ENCODE measurements at regions not wholly inside any gene's neighbourhood (a gene's known extent, or its start where the extent isn't known, plus 50 kb on each side); places are given as distances from the start of the nearest gene placed in this dataset.

DNA sequence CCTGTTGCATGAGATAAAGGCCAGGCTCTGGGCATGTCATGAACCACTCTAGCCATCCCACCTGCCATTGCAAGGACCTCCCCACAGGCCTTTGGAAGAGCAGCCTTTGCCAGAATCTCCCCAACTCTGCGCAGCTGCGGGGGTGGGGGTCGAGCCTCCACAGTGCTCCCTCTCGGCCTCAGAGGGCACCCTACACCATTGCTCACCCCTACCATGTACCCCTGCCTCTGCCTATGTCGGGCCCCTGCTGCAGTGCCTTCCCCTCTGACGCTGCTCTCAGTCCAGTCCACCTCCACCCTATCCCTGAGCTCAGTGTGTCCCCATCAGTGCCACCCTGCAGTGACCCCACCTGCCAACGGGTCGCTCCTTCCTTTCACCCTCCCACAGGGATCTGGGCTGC, 679.7 kb upstream of the RAB6C start:
- DNase-seq = no peak

- DNase-seq = no peak
Observed at GRCh38 chr2:129300456-129300855, 679.0 kb upstream of the RAB6C start.

GRCh38 chr2:129301431-129301913, 678.0 kb upstream of the RAB6C start:
- no peak for DNase-seq

DNA sequence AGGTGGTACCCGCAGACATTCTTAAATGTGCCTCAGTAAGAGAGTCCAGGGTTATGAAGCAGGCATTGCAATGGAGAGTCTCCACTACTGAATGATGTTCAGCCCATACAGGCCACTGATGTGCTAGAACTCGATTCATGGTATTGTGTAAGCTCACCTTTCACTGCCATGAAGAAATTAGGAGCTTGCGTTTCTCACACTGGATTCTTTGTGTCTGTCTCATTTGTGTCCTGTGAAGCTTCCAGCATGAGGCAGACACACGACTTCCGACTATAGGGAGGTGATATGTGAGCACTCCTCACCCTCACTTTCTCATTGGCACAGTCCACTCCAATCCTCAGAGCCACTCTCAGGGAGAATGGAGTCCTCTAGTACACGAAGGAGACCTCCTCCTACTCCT, 677.4 kb upstream of the RAB6C start:
- no peak for DNase-seq

- DNase-seq = no peak
Observed at GRCh38 chr2:129302561-129303183, 676.8 kb upstream of the RAB6C start.

- no peak for DNase-seq
Observed at GRCh38 chr2:129314120-129314519, 665.3 kb upstream of the RAB6C start.

GRCh38 chr2:129318581-129319421, 660.7 kb upstream of the RAB6C start:
- DNase-seq = no peak

- DNase-seq = no peak
Observed at GRCh38 chr2:129319422-129319717, 660.1 kb upstream of the RAB6C start.

GRCh38 chr2:129320288-129320687, 659.2 kb upstream of the RAB6C start:
- DNase-seq = no peak

DNA sequence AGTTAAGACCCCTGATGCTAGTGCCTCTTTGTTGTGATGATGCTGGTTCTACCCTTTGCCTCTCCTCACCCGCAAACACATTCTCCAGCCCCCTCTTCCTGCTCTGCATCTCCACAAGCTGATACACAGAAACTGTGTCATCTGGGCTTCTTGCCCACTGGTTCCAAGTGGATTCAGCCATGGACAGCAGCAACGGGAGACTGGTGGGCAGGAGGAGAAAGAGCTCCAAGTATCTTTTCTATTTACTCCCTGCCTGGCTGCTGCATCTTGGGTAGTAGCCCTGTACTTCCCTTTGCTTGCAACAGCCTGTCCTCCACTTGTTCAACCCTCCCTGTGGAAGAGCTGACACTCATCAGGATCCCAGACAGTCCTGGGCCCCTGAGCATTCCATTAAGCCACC, 655.1 kb upstream of the RAB6C start:
- no peak for DNase-seq

- no peak for DNase-seq
Observed at GRCh38 chr2:129325151-129325550, 654.3 kb upstream of the RAB6C start.

DNA sequence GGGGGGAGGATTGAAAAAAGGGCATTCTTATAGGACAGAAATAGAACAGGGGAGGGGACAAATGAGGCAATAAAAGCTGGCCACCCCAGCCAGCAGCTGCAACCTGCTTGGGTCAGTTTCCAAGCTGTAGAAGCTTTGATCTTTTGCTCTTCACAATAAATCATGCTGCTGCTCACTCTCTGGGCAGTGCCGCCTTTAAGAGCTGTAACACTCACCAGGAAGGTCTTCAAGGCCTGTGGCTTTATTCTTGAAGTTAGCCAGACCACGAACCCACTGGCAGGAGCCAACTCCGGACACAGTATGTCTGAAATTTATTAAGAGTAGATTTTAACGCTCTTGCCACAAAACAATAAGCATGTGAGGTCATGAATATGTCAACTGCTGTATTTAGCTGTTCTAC, 649.9 kb upstream of the RAB6C start:
- DNase-seq = no peak

- no peak for DNase-seq
Observed at GRCh38 chr2:129330504-129330903, 649.0 kb upstream of the RAB6C start.

DNA sequence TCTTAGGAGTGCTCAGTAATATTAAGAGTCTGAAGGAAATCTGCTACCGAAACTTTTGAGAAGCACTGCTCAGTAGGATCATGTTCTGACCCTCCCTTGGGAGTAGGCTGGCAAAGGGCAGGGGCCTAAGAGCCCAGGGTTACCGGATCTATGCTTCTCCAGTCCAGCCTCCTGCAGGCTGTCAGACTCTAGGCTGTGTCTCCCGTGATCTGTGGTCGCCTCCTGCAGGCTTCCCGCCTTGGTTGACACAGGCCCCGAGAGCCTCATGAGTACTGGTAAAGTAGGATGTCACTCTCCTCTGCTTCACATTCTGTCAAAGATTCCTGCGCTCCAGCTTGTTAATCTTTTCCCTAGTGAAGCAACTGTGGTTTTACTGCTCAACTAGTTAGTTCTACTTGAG, 647.8 kb upstream of the RAB6C start:
- no peak for DNase-seq

GRCh38 chr2:129334128-129334527, 645.3 kb upstream of the RAB6C start:
- no peak for DNase-seq

DNA sequence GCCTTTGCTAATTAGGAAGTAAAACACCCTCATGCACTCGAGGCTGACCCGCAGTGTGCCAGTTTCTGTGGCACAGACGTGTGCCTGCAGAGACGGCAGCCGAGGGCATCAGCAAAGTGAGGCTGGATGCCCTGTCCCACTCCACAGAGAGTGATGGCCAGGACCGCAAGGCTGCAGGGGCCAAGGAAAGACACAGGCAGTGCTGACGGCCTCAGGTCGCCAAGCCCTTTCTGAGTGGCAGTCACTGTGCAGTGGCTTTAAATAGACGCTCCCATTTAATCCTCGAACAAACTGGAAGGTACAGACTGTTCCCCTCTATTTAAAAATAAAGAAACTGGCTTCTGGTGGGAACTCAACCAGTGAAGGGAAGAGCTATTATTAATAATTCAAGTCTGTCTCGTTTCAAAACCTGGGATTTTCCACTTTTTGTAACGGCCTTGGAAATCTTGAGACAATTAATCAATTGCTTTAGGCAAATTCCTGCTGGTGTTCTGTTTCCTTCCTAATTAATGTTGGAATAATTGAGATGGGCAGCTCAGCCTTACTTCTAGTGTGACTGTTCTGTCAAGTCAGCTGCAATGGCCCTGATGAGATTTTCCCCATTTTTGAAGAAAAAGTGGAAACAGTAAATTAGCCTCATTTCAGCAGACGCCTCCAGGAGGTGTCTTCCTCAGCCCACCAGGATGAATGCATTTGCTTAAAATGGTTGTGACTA, 644.6 kb upstream of the RAB6C start:
- no peak for DNase-seq

- DNase-seq = no peak
Observed at GRCh38 chr2:129336276-129336675, 643.2 kb upstream of the RAB6C start.

DNA sequence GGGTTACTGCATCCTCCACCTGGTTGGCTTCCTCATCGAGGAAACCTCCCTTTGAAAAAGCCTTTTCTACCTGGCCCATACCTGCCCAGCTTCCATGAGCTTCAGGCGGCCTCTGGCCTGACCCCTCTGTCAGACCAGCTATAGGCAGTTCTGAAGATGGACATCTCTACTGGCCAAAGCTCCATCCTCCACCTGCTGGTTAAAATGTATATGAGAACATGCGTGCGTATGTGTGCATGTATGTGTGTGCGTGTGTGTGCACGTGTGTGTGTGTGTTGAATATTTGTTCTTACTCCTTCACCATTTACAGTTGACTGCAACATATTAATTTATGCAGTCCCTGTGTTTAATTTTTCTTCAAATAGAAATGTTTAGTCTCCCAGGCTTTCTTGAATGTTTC, 642.4 kb upstream of the RAB6C start:
- no peak for DNase-seq

DNA sequence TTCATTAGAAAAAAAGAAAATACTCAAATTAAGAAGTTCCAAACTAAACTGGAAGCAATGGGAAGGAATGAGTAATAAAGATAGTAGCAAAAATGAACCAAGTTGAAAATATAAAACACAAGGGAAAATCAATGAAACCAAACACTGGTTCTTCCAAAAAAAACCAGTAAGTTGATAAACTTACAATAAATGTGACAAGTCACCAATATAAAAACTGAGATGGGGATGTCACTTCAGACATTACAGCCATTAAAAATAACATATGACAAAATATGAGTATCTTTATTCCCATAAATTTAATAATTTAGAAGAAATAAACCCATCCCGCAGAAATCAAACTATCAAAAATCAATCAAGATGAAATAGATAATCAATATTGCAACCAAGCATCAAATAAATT, 633.9 kb upstream of the RAB6C start:
- DNase-seq = no peak

- DNase-seq = no peak
Observed at GRCh38 chr2:129347486-129348217, 631.8 kb upstream of the RAB6C start.

GRCh38 chr2:129354631-129355030, 624.8 kb upstream of the RAB6C start:
- no peak for DNase-seq

DNA sequence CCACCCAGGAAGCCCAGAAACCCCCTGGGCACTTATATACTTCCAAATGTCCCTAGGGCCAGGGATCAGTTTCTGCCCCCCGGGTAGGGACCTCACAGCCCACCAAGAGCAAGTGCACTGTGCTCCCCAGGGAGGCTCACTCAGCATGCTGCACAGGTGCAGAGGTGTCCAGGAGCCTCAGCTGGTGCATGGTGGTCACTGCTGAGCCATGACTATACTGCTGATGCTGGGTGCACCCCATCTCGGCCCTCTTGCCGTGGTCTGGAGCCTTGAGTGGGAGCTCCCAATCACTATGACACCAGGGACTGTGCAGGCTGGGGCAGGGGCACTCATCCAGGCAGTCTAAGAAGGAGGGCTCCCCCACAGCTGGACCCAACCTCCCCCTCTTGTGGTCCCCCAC, 617.8 kb upstream of the RAB6C start:
- DNase-seq = no peak

DNA sequence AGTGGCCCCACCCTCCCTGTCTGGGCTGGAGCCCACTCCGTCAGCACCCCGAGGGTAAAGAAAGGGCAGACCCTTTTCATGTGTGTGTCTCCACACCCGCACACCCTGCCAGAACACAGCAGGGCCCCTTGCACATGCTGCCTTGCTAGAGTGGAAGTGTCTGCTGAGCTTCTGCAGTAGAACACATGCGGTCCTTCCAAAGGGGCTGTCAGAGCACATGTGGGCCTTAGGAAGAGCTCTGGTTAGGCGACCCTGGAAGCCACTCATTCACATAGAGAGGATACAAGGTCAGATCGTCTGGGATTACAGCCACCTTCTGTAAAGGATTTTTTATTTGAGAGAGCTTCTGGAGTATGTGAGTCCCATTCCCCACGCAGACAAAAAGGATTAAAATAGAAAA, 613.2 kb upstream of the RAB6C start:
- no peak for DNase-seq

Data from activated CD4-positive, CD25-positive, alpha-beta regulatory T cell (primary cell).